ENCODE measurements at regions not wholly inside any gene's neighbourhood (a gene's known extent, or its start where the extent isn't known, plus 50 kb on each side); places are given as distances from the start of the nearest gene placed in this dataset.

DNA sequence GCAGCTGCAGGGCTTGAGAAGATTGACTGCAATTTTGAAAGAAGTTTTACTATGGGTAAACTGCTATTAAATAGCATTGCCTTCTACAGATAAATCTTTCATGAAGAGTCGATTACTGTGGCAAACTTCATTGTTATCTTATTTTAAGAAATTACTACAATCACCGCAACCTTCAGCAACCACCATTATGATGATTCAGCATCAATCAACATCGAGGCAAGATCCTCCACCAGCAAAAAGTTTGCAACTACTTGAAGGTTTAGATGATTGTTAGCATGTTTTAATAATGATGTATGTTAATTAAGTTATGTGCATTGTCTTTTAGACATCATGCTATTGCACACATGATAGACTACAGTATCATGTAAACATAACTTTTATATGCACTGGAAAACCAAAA, 1511.0 kb downstream of the FSTL5 start:
- TF ChIP-seq POLR2AphosphoS5 (IDR thresholded peaks at IDR 0.05), result no peak
- no peak for TF ChIP-seq EP300 (IDR thresholded peaks at IDR 0.05)
- TF ChIP-seq, protein P1, sequence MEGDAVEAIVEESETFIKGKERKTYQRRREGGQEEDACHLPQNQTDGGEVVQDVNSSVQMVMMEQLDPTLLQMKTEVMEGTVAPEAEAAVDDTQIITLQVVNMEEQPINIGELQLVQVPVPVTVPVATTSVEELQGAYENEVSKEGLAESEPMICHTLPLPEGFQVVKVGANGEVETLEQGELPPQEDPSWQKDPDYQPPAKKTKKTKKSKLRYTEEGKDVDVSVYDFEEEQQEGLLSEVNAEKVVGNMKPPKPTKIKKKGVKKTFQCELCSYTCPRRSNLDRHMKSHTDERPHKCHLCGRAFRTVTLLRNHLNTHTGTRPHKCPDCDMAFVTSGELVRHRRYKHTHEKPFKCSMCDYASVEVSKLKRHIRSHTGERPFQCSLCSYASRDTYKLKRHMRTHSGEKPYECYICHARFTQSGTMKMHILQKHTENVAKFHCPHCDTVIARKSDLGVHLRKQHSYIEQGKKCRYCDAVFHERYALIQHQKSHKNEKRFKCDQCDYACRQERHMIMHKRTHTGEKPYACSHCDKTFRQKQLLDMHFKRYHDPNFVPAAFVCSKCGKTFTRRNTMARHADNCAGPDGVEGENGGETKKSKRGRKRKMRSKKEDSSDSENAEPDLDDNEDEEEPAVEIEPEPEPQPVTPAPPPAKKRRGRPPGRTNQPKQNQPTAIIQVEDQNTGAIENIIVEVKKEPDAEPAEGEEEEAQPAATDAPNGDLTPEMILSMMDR (IDR thresholded peaks at IDR 0.05), result no peak
- TF ChIP-seq POLR2A (IDR thresholded peaks at IDR 0.05), result no peak

Data from gastroesophageal sphincter (tissue), 3 donors.